DMS 273 treated with DMSO at 0.1 percent for 48 hours (cell line): ENCODE measurements at regions not wholly inside any gene's neighbourhood (a gene's known extent, or its start where the extent isn't known, plus 50 kb on each side); places are given as distances from the start of the nearest gene placed in this dataset.

Experiments used
- DNase-seq: peaks from one replicate; lab custom pipeline; 2025; lab: John Stamatoyannopoulos, UW

DNA sequence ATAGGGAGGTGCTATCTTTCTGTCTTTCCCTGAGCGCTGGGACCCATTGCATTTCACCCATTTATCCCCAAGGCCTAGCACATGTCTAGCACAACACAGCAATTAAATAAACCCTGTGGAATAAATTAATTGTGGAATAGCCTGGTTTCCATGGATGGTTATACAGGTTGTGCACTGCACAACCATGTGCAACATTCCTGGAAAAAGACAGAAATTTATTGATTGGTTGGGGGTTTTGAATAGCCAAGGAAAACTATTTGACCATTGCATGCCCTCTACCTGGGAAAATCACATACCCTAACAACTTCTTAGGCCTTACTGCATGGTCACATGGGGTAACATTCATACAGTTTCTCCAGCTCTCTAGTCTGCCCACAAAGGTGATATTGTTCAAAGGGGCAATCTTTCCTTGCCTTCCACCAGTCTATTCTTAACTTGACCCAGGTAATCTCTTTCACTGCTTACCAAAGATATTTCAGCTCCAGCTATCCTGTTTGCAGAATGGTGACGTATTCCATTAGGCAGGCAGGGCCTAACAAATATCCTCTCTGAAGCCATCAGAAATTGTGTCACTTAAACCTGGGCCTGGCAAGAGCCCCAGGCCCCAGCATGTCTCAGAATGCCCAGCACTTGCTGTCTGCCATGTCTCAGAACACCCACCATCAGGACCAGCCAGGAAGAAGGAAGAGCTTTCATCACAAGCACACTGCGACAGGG lies 157.9 kb upstream of the RAB4A start:
- DNase-seq: no peak

DNA sequence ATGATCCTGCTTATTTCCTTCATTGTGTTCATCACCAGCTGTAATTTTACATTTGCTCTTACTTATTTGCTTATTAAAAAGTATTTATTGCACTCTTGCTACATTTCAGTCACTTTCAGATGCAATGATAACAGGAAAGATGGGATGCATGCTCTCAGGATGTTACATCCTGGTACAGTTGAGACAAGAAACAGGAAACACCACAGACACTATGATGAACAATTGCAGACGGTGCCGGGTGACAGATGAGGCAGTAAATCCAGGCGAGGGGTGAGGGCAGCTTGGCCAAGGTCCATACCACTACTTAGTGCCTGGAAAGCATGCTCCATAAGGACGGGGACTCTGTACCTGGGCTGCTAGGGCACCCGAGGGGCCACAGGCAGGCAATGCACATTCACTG lies 156.6 kb upstream of the RAB4A start:
- DNase-seq: peak; percentile 9

DNA sequence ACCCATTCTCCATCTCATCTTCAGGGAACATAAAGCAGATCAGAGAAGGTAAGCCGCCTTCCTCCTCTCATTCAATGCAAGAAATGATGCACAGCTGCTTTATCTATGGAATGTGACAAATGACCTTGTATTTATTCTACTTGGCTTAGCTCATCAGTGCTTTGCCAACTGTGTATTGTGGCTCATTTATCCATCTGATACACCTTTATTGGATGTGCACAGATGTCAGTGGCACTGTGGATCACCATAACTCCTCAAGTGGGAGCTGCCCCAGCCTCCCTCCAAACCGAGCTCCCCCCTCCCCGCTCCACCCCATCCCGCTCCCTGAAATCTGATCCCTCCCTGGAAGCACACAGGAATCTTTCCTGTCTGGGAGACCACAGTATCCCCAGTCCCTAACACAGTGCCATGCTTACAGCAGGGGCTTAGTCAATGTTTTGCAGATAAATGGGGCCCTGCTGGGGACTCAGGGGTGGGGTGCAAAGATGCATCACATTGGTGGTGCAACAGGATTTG lies 156.0 kb upstream of the RAB4A start:
- DNase-seq: no peak

DNA sequence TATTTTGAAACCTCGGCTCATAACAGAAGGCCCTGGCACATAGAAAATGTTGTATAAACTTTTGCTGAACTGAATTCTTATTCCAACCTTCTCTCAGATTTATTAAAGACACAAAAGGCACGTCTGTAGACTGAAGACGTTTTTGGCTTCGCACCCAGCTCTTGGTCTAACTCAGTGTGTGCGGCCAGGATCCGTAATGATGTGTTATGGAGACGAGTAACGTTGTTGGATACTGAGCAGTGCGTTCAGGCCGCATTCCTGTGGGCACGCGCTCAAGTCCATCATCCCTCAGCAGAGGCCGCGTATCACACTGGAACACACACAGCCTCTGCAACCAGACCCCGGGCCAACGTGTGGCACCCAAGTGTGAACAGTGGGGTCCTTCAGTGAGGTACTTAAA lies 154.8 kb upstream of the RAB4A start:
- no peak for DNase-seq

- no peak for DNase-seq
Observed at GRCh38 chr1:229117664-229118300, 153.1 kb upstream of the RAB4A start.

- DNase-seq: no peak
Observed at GRCh38 chr1:229118477-229119061, 152.3 kb upstream of the RAB4A start.

GRCh38 chr1:229119161-229119560 lies 151.8 kb upstream of the RAB4A start:
- DNase-seq: no peak

DNA sequence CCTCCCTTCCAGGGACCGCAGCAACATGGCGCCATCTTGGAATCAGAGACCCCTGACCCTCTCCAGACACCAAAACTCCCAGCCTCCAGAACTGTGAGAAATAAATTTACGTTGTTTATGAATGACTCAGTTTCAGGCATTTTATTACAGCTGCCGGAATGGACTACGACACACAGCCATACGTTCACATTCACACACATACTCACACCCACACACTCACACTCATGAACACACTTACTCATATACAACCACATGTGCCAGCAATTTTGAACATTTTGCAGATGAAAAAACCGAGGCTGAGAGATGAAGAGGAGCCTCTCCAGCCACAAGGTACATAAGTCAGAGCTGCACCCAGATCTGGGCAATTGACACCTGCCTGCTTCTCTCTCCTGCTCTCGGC lies 151.0 kb upstream of the RAB4A start:
- DNase-seq: no peak

DNA sequence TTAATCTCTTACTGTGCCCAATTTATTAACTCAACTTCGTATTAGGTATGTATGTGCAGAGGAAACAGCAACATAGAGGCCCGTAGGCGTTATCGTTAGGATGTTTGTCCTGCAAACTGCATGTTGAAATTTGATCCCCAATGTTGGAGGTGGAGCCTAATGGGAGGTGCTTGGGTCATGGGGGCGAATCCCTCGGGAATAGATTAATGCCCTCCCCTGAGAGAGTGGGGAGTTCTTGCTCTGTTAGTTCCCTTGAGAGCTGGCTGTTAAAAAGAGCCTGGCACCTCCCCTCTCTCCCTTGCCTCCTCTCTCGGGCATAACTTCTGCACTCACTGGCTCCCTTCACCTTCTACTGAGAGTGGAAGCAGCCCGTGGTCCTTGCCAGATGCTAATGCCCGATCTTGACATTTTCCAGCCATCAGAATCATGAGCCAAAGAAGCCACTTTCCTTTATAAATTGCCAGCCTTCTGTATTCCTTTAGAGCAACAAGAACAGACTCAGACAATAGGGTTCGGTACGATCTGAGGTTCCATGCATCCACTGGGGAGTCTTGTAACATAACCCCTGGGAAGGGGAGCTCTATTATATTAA lies 149.0 kb upstream of the RAB4A start:
- DNase-seq: no peak

DNA sequence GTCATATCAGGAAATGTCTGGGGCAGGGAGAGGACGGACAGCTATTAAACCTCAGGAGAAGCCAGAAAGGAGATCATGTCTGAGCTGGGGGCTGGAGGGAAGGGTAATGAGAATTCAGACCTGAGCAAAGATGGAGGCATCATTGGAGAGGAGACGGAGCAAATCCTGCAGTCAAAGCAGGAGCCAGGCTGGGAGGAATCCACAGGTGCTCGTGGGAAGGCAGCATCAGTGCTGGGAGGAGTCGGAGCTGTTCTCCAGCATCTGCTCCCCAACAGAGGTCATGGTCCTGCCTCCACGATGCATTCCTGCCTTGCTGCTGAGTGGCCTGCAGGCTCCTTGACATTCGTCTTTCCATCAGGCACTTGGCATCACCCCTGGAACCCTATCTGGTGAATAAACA lies 148.3 kb upstream of the RAB4A start:
- no peak for DNase-seq

DNA sequence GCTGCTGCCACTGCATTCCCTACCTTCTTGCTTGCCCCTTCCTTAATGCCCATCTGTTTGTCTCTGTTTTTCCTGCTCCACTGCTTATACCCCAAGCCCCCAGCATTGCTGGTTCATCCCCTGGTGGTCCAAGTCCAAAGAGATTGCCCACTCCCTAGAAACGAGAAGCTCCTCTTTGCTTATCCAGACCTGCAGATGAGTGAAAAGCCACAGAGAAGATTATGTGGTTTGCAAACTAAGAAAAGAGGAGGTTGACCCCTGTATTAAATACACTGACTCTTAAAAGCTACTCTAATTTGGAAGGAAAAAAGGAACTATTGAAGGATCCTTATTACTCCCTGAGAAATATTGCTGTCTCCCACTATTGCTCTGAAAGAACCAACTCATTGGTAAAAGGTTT lies 146.8 kb upstream of the RAB4A start:
- DNase-seq: no peak

- DNase-seq: no peak
Observed at GRCh38 chr1:229124520-229125124, 146.3 kb upstream of the RAB4A start.

GRCh38 chr1:229127301-229127700 lies 143.6 kb upstream of the RAB4A start:
- DNase-seq: no peak

DNA sequence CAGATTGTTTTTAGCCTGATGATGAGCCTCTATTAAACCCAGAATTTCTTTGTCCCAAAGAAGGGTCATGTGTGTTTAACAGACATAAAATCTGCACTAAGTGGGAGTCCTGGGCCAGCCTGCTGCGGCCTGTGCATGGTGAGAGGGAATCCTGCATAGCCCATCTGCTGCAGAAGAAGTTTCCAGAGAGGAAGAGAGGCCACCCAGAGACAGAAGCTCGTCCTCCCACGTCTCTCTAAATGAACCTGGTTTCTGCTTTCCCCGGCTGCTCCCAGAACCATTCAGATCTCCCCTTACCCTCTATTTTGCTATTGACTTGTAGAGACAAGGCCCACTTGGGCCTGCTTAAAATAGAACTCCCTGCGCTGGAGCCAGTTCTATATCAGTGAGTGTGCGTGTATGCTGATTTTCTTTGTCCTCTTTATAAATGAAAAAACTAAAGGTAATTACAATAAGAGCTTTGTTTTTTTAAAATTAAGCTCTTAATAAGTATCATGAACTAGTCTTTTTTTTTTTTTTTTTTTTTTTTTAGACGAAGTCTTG lies 142.8 kb upstream of the RAB4A start:
- no peak for DNase-seq

DNA sequence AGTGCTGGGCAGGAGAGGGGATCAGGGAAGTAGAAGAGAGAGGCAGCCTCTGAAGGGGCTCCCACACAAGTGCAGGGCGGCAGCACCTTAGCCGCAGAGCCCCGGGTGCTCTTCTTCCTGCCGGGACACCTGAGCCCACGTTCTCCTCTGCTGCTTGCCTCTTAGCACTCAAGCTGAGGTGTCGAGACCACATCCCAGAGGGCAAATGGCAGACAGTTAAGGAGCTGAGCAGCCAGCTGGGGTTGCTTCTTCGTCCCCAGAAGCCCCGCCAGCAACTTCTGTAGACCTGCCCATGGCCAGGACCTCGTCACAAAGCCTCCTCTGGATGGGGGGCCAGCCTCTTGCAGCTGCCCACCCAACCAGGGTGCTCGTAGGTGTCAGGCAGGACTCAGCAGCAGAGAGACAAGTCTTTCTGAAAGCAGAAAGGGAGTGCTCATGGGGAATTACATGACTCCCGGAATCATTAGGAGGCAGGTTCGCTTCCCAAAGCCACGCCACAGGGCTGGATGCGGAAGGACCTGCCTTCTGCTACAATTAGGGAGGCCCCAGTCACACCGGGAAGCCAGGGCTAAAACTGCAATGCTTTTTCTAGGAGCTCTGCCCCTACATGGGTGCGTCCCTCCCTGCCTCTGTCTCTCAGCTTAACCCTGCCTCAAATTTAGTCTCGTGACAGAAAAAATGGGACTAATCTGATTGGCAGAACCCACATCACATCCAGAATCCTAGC lies 141.4 kb upstream of the RAB4A start:
- no peak for DNase-seq

GRCh38 chr1:229130028-229130668 lies 140.8 kb upstream of the RAB4A start:
- no peak for DNase-seq

- no peak for DNase-seq
Observed at GRCh38 chr1:229131243-229132105, 139.4 kb upstream of the RAB4A start.

GRCh38 chr1:229132106-229132443 lies 138.8 kb upstream of the RAB4A start:
- DNase-seq: no peak

GRCh38 chr1:229132706-229133105 lies 138.2 kb upstream of the RAB4A start:
- no peak for DNase-seq

DNA sequence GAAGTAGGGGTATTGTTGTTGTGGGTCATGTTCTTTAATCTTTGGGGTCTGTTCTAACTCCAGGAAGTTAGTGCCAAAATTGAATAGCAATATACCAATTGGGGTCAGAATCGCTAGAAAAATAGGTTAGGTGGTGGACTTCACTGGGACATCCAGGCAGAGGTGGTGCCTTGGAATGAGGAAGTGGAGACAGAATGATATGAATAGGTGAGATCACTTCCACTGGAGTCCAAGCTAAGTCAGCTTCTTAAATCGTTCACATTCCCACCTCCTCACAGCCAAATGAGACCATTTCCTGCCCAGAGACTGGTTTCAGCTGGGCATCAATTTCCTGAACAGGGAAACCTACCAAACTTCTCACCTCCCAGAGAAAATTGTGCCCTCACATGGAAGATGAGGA lies 137.8 kb upstream of the RAB4A start:
- no peak for DNase-seq
